Activated CD4-positive, alpha-beta T cell treated with anti-CD3 and anti-CD28 coated beads, Interleukin-10, Interleukin-2, amounts not matched to agents 100 ng/mL and 50 ng/mL, durations not matched to agents 16 hours and 8 hours (primary cell): ENCODE measurements at regions not wholly inside any gene's neighbourhood (a gene's known extent, or its start where the extent isn't known, plus 50 kb on each side); places are given as distances from the start of the nearest gene placed in this dataset.

Experiments used
- DNase-seq: peaks from one replicate; pipeline ENCODE4 v3.0.0-alpha.2; 2020

- no peak for DNase-seq
These were observed 146.8 kb upstream of the DPT start for GRCh38 chr1:168875831-168876230.

- DNase-seq: no peak
These were observed 147.8 kb upstream of the DPT start for GRCh38 chr1:168876830-168877229.

GRCh38 chr1:168879896-168880734, 151.1 kb upstream of the DPT start:
- no peak for DNase-seq

GRCh38 chr1:168881656-168882260, 152.8 kb upstream of the DPT start:
- no peak for DNase-seq

- DNase-seq: no peak
These were observed 158.4 kb upstream of the DPT start for GRCh38 chr1:168887381-168887780.

- DNase-seq: no peak
These were observed 159.4 kb upstream of the DPT start for GRCh38 chr1:168888418-168888817.

GRCh38 chr1:168892931-168893330, 163.9 kb upstream of the DPT start:
- DNase-seq: no peak

GRCh38 chr1:168893359-168893801, 164.4 kb upstream of the DPT start:
- no peak for DNase-seq

GRCh38 chr1:168894397-168894903, 165.4 kb upstream of the DPT start:
- DNase-seq: no peak

- DNase-seq: no peak
These were observed 168.2 kb upstream of the DPT start for GRCh38 chr1:168897249-168897648.

- no peak for DNase-seq
These were observed 174.3 kb upstream of the DPT start for GRCh38 chr1:168903237-168903830.

- DNase-seq: no peak
These were observed 176.6 kb upstream of the DPT start for GRCh38 chr1:168905633-168906032.

- DNase-seq: no peak
These were observed 177.4 kb upstream of the DPT start for GRCh38 chr1:168906367-168906766.

GRCh38 chr1:168907053-168907452, 178.0 kb upstream of the DPT start:
- DNase-seq: no peak

- DNase-seq: no peak
These were observed 178.9 kb upstream of the DPT start for GRCh38 chr1:168907786-168908348.

- no peak for DNase-seq
These were observed 181.4 kb upstream of the DPT start for GRCh38 chr1:168910403-168910802.

GRCh38 chr1:168911370-168911769, 182.4 kb upstream of the DPT start:
- no peak for DNase-seq

GRCh38 chr1:168913711-168914463, 184.9 kb upstream of the DPT start:
- no peak for DNase-seq

GRCh38 chr1:168917309-168917708, 188.3 kb upstream of the DPT start:
- DNase-seq: no peak

GRCh38 chr1:168917796-168918195, 188.7 kb upstream of the ATP1B1 start:
- DNase-seq: no peak

- DNase-seq: no peak
These were observed 187.4 kb upstream of the ATP1B1 start for GRCh38 chr1:168918860-168919741.
